ENCODE measurements at regions not wholly inside any gene's neighbourhood (a gene's known extent, or its start where the extent isn't known, plus 50 kb on each side); places are given as distances from the start of the nearest gene placed in this dataset.

GRCh38 chr1:193566735-193567134 is 380.3 kb upstream of the B3GALT2 start:
- Histone ChIP-seq H3K27ac (ENCODE audit: low read depth in 1 of 2, low read length in 1 of 2) (no peak overlapping the region), H3K36me3 (ENCODE audit: control insufficient read depth in 4 of 4, insufficient read depth in 4 of 4, low read length in 4 of 4) (no peaks in the 10 kb centered on the region), H3K27me3 (ENCODE audit: control insufficient read depth in 3 of 3, insufficient read depth in 3 of 3, low read length in 2 of 3) (no peaks in the 10 kb centered on the region), H3K4me3 (no peak overlapping the region), H3K9ac (ENCODE audit: insufficient read depth in 1 of 2, low read length in 2 of 2) (no peak overlapping the region), H3K9me3 (ENCODE audit: control insufficient read depth in 4 of 4, insufficient read depth in 3 of 4, low read length in 3 of 4) (no peaks in the 10 kb centered on the region), H3K4me1 (ENCODE audit: control insufficient read depth in 5 of 5, insufficient read depth in 5 of 5, low read length in 5 of 5) (no peaks in the 10 kb centered on the region)
- DNase-seq (no peak), ATAC-seq (ENCODE audit: insufficient read depth, low FRiP score) (no peak)
- no peak for TF ChIP-seq CTCF (IDR thresholded peaks at IDR 0.05; ENCODE audit: control extremely low read depth, extremely low read depth)
- WGBS, 2 donors: 95 to 98% methylated on average over 4 of the region's 4 CpGs

- Histone ChIP-seq H3K36me3 (ENCODE audit: control insufficient read depth in 4 of 4, insufficient read depth in 4 of 4, low read length in 4 of 4) (no peaks in the 10 kb centered on the region), H3K4me3 (no peak overlapping the region), H3K9me3 (ENCODE audit: control insufficient read depth in 4 of 4, insufficient read depth in 3 of 4, low read length in 3 of 4) (no peaks in the 10 kb centered on the region), H3K9ac (ENCODE audit: insufficient read depth in 1 of 2, low read length in 2 of 2) (no peak overlapping the region), H3K27me3 (ENCODE audit: control insufficient read depth in 3 of 3, insufficient read depth in 3 of 3, low read length in 2 of 3) (no peaks in the 10 kb centered on the region), H3K4me1 (ENCODE audit: control insufficient read depth in 5 of 5, insufficient read depth in 5 of 5, low read length in 5 of 5) (no peaks in the 10 kb centered on the region), H3K27ac (ENCODE audit: low read depth in 1 of 2, low read length in 1 of 2) (no peak overlapping the region)
- no peak for ATAC-seq (ENCODE audit: insufficient read depth, low FRiP score)
- WGBS, 2 donors: 77 to 86% methylated on average over 2 of the region's 2 CpGs
- TF ChIP-seq CTCF (IDR thresholded peaks at IDR 0.05; ENCODE audit: control extremely low read depth, extremely low read depth): no peak
- no peak for DNase-seq
Measured at GRCh38 chr1:193565971-193566577, 379.7 kb upstream of the B3GALT2 start.

GRCh38 chr1:193562121-193562520 is 375.7 kb upstream of the B3GALT2 start:
- no peak for ATAC-seq (ENCODE audit: insufficient read depth, low FRiP score)
- no peaks in the 10 kb centered on the region for H3K9me3 ChIP-seq (ENCODE audit: control insufficient read depth in 4 of 4, insufficient read depth in 3 of 4, low read length in 3 of 4)
- TF ChIP-seq CTCF (IDR thresholded peaks at IDR 0.05; ENCODE audit: control extremely low read depth, extremely low read depth): no peak
- no peak overlapping the region for H3K9ac ChIP-seq (ENCODE audit: insufficient read depth in 1 of 2, low read length in 2 of 2)
- no peak overlapping the region for H3K27ac ChIP-seq (ENCODE audit: low read depth in 1 of 2, low read length in 1 of 2)
- no peaks in the 10 kb centered on the region for H3K27me3 ChIP-seq (ENCODE audit: control insufficient read depth in 3 of 3, insufficient read depth in 3 of 3, low read length in 2 of 3)
- DNase-seq: no peak
- WGBS, 2 donors: 59 to 66% methylated on average over 2 of the region's 2 CpGs
- H3K4me1 ChIP-seq (ENCODE audit: control insufficient read depth in 5 of 5, insufficient read depth in 5 of 5, low read length in 5 of 5): peaks cover 0 to 3% (median 2%) of the 10 kb centered on the region in 5 donors
- no peak overlapping the region for H3K4me3 ChIP-seq
- H3K36me3 ChIP-seq (ENCODE audit: control insufficient read depth in 4 of 4, insufficient read depth in 4 of 4, low read length in 4 of 4): no peaks in the 10 kb centered on the region

GRCh38 chr1:193558491-193559028 is 372.1 kb upstream of the B3GALT2 start:
- Histone ChIP-seq H3K4me1 (ENCODE audit: control insufficient read depth in 5 of 5, insufficient read depth in 5 of 5, low read length in 5 of 5) (peaks cover 0 to 3% (median 2%) of the 10 kb centered on the region in 5 donors), H3K36me3 (ENCODE audit: control insufficient read depth in 4 of 4, insufficient read depth in 4 of 4, low read length in 4 of 4) (no peaks in the 10 kb centered on the region), H3K27ac (ENCODE audit: low read depth in 1 of 2, low read length in 1 of 2) (no peak overlapping the region), H3K9me3 (ENCODE audit: control insufficient read depth in 4 of 4, insufficient read depth in 3 of 4, low read length in 3 of 4) (no peaks in the 10 kb centered on the region), H3K27me3 (ENCODE audit: control insufficient read depth in 3 of 3, insufficient read depth in 3 of 3, low read length in 2 of 3) (no peaks in the 10 kb centered on the region), H3K9ac (ENCODE audit: insufficient read depth in 1 of 2, low read length in 2 of 2) (no peak overlapping the region), H3K4me3 (no peak overlapping the region)
- ATAC-seq (ENCODE audit: insufficient read depth, low FRiP score): peak; percentile 75
- DNase-seq: peak in 2 of 3 donors; percentile 11 to 42
- no peak for TF ChIP-seq CTCF (IDR thresholded peaks at IDR 0.05; ENCODE audit: control extremely low read depth, extremely low read depth)
- 2 to 11% methylated on average over 4 of the region's 4 CpGs for WGBS, 2 donors

Measured in lung (tissue), 11 donors.